HepG2 (cell line): ENCODE measurements at regions not wholly inside any gene's neighbourhood (a gene's known extent, or its start where the extent isn't known, plus 50 kb on each side); places are given as distances from the start of the nearest gene placed in this dataset.

Experiments used
- ATAC-seq: fragments of 200-7000 bp; cut with Tn5 transposase; 3 replicates; pipeline ENCODE4 v1.9.1; 2020; ENCODE audit warnings: mild to moderate bottlenecking, moderate library complexity
- BruUV-seq: library from RNA; stranded (reverse); fragments of 400-500 nt; replicated peaks from 2 replicates; lab custom pipeline; 2021; lab: Mats Ljungman, UMichigan
- CTCF ChIA-PET: fragments of 300-600 bp; formaldehyde crosslinking; extraction: SDS; loops from one replicate; lab custom pipeline; 2021; ENCODE audit warnings: low total read pairs, inconsistent platforms, low intra/inter-chr PET ratio; lab: Yijun Ruan, JAX
- POLR2A ChIA-PET: fragments of 350-600 bp; sonication (Branson Sonifier 250); formaldehyde crosslinking; loops from one replicate; lab custom pipeline; 2020; ENCODE audit warnings: antibody characterized with exemption, inconsistent platforms; lab: Yijun Ruan, JAX
- DNase-seq: peaks from one replicate; pipeline ENCODE4 v3.0.0-alpha.2; 2015; ENCODE audit warnings: low spot score
- FAIRE-seq: peaks from 3 replicates; lab custom pipeline; 2011; peaks lifted over from hg19 to GRCh38; lab: Jason Lieb, UNC
- H2AFZ ChIP-seq: one replicate; pipeline ENCODE4 v1.6.1; 2011; ENCODE audit warnings: low read length, inconsistent platforms
- H3K27ac ChIP-seq: fragments of 300-600 bp; 3 replicates; pipeline ENCODE4 v1.8.0; 2011; ENCODE audit warnings: mixed run types, mild to moderate bottlenecking, mixed read lengths, low read length, inconsistent platforms; ENCODE audit not compliant: insufficient read depth; ENCODE audit errors: extremely low read length
- H3K27me3 ChIP-seq, 2 experiments: fragments of 200-600 bp in 1 of 2; 2 replicates in 1 of 2; 3 replicates in 1 of 2; pipeline versions ENCODE4 v1.6.0 to v1.8.0; 2011; ENCODE audit warnings: low read length in 2 of 2, mild to moderate bottlenecking in 2 of 2, moderate library complexity in 2 of 2, inconsistent platforms in 1 of 2; ENCODE audit not compliant: insufficient read depth in 2 of 2, control insufficient read depth in 1 of 2
- H3K36me3 ChIP-seq, 2 experiments: fragments of 200-600 bp in 1 of 2; replicated peaks in 1 of 2; 2 replicates in 1 of 2; 3 replicates in 1 of 2; pipeline versions ENCODE4 v1.5.1 to v1.8.0; 2011; ENCODE audit warnings: low read length in 2 of 2, inconsistent platforms in 1 of 2; ENCODE audit not compliant: insufficient read depth in 2 of 2, control insufficient read depth in 1 of 2
- H3K4me1 ChIP-seq: 2 replicates; pipeline ENCODE4 v1.5.1; 2012; ENCODE audit warnings: low read length, inconsistent platforms; ENCODE audit not compliant: insufficient read depth
- H3K4me2 ChIP-seq: 2 replicates; pipeline ENCODE4 v1.6.0; 2011; ENCODE audit warnings: low read depth, low read length, inconsistent platforms
- H3K4me3 ChIP-seq, 3 experiments: fragments of 200-600 bp in 1 of 3; sonication (generic), shearing (Covaris generic) in 1 of 3; replicated peaks in 1 of 3; 2 replicates each; pipeline ENCODE4 v1.5.1; 2011 to 2016; ENCODE audit warnings: low read length in 3 of 3, inconsistent platforms in 2 of 3, low read depth in 2 of 3, mild to moderate bottlenecking in 2 of 3, control low read depth in 1 of 3, mixed read lengths in 1 of 3; ENCODE audit not compliant: insufficient read depth in 1 of 3
- H3K79me2 ChIP-seq: one replicate; pipeline ENCODE4 v1.6.1; 2011; ENCODE audit warnings: low read length, inconsistent platforms; ENCODE audit not compliant: insufficient read depth
- H3K9ac ChIP-seq: 2 replicates; pipeline ENCODE4 v1.6.0; 2011; ENCODE audit warnings: mild to moderate bottlenecking, low read depth, low read length, inconsistent platforms; ENCODE audit not compliant: insufficient read depth
- H3K9me3 ChIP-seq: 2 replicates; pipeline ENCODE4 v1.5.1; 2012; ENCODE audit warnings: mild to moderate bottlenecking, low read length
- H4K20me1 ChIP-seq: 2 replicates; pipeline ENCODE4 v1.6.0; 2011; ENCODE audit warnings: inconsistent platforms, mild to moderate bottlenecking, low read length, moderate library complexity; ENCODE audit not compliant: insufficient read depth
- E2F2 ChIP-seq: sonication (generic); formaldehyde crosslinking; IDR thresholded peaks from 2 replicates; pipeline ENCODE4 v1.4.0; 2020; ENCODE audit warnings: missing genetic modification reagents, borderline replicate concordance
- HOXA3 ChIP-seq: sonication (generic); formaldehyde crosslinking; IDR thresholded peaks from 2 replicates; pipeline ENCODE4 v1.5.0; 2020; ENCODE audit warnings: missing genetic modification reagents
- JUN ChIP-seq: sonication (generic); formaldehyde crosslinking; IDR thresholded peaks from 2 replicates; pipeline ENCODE4 v1.4.0; 2020; ENCODE audit warnings: mild to moderate bottlenecking, missing genetic modification reagents
- JUNB ChIP-seq: sonication (generic); formaldehyde crosslinking; IDR thresholded peaks from 2 replicates; pipeline ENCODE4 v1.8.0; 2022; ENCODE audit warnings: missing genetic modification reagents, mild to moderate bottlenecking, borderline replicate concordance
- NFE2L2 ChIP-seq: fragments of 150-350 bp; IDR thresholded peaks from 2 replicates; pipeline ENCODE4 v1.6.1; 2014; ENCODE audit warnings: low read length
- SMC3 ChIP-seq: IDR thresholded peaks from 2 replicates; pipeline ENCODE4 v1.6.1; 2011; ENCODE audit warnings: low read length, improper control_type of control experiment
- ZSCAN20 ChIP-seq: sonication (generic); formaldehyde crosslinking; IDR thresholded peaks from 2 replicates; pipeline ENCODE4 v1.4.0; 2020; ENCODE audit warnings: missing genetic modification reagents, mild to moderate bottlenecking, borderline replicate concordance
- ZSCAN30 ChIP-seq: sonication (generic); formaldehyde crosslinking; IDR thresholded peaks from 2 replicates; pipeline ENCODE4 v1.5.0; 2020; ENCODE audit warnings: mild to moderate bottlenecking, missing genetic modification reagents
- in situ Hi-C: cut with HindIII; loops from 2 replicates; pipeline ENCODE4 v1.10.0; 2017; ENCODE audit warnings: low pct_unique_long_range_greater_than_20kb; ENCODE audit not compliant: extremely low pct_ligation_motif_present
- intact Hi-C: fragments of 100-400 bp; cut with micrococcal nuclease; formaldehyde crosslinking; loops from one replicate; pipeline ENCODE4 v1.10.0; 2022; ENCODE audit not compliant: unreplicated experiment
- TF ChIP-seq, protein P1 (sequence below): sonication (generic); formaldehyde crosslinking; IDR thresholded peaks from 2 replicates; pipeline ENCODE4 v1.4.0; 2020; ENCODE audit warnings: mild to moderate bottlenecking, low read depth, missing genetic modification reagents
- TF ChIP-seq, protein P2 (sequence below): sonication (generic); formaldehyde crosslinking; IDR thresholded peaks from 2 replicates; pipeline ENCODE4 v1.4.0; 2020; ENCODE audit warnings: missing genetic modification reagents

DNA sequence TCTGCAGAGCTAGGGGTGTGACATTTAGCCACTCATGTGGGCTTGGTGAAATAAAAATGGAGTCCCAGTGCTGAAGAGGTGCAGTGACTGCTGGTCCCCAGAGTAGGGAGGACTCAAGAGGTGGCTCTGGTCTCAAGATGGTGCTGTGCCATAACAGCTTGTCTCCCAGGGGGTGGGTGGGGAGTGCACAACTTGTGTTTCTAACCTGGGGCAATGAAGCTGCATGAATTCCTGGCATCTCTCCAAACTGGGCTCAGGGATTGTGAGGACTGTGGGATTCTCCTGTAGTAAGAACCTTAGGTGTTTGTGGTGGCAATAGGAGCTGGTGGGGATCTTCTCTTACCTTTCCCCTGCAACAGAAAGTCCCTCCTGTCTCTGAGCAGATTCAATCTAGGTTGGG, 278.9 kb upstream of the SFRP2 start:
- ChIA-PET POLR2A (no interaction called here), CTCF (no interaction called here)
- Histone ChIP-seq H3K79me2 (no peaks in the 10 kb centered on the region), H3K27me3 (no peaks in the 10 kb centered on the region), H3K27ac (no peak overlapping the region), H3K9me3 (peaks cover 15% of the 10 kb centered on the region; the same call in 1 of the 2 replicates), H3K9ac (no peak overlapping the region), H3K4me2 (no peak overlapping the region), H3K4me3 (no peak overlapping the region), H3K36me3 (no peaks in the 10 kb centered on the region), H2AFZ (no peak overlapping the region), H3K4me1 (no peaks in the 10 kb centered on the region), H4K20me1 (no peaks in the 10 kb centered on the region)
- no TSS peak for BruUV-seq
- TF ChIP-seq SMC3 (no peak), ZSCAN20 (CRISPR knock-in tag) (no peak), NFE2L2 (no peak), E2F2 (no peak), HOXA3 (CRISPR knock-in tag) (no peak), JUN (CRISPR knock-in tag) (no peak), ZSCAN30 (CRISPR knock-in tag) (no peak), JUNB (CRISPR knock-in tag) (no peak)
- TF ChIP-seq, protein P1, sequence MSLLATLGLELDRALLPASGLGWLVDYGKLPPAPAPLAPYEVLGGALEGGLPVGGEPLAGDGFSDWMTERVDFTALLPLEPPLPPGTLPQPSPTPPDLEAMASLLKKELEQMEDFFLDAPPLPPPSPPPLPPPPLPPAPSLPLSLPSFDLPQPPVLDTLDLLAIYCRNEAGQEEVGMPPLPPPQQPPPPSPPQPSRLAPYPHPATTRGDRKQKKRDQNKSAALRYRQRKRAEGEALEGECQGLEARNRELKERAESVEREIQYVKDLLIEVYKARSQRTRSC (CRISPR knock-in tag), result no peak
- TF ChIP-seq, protein P2, sequence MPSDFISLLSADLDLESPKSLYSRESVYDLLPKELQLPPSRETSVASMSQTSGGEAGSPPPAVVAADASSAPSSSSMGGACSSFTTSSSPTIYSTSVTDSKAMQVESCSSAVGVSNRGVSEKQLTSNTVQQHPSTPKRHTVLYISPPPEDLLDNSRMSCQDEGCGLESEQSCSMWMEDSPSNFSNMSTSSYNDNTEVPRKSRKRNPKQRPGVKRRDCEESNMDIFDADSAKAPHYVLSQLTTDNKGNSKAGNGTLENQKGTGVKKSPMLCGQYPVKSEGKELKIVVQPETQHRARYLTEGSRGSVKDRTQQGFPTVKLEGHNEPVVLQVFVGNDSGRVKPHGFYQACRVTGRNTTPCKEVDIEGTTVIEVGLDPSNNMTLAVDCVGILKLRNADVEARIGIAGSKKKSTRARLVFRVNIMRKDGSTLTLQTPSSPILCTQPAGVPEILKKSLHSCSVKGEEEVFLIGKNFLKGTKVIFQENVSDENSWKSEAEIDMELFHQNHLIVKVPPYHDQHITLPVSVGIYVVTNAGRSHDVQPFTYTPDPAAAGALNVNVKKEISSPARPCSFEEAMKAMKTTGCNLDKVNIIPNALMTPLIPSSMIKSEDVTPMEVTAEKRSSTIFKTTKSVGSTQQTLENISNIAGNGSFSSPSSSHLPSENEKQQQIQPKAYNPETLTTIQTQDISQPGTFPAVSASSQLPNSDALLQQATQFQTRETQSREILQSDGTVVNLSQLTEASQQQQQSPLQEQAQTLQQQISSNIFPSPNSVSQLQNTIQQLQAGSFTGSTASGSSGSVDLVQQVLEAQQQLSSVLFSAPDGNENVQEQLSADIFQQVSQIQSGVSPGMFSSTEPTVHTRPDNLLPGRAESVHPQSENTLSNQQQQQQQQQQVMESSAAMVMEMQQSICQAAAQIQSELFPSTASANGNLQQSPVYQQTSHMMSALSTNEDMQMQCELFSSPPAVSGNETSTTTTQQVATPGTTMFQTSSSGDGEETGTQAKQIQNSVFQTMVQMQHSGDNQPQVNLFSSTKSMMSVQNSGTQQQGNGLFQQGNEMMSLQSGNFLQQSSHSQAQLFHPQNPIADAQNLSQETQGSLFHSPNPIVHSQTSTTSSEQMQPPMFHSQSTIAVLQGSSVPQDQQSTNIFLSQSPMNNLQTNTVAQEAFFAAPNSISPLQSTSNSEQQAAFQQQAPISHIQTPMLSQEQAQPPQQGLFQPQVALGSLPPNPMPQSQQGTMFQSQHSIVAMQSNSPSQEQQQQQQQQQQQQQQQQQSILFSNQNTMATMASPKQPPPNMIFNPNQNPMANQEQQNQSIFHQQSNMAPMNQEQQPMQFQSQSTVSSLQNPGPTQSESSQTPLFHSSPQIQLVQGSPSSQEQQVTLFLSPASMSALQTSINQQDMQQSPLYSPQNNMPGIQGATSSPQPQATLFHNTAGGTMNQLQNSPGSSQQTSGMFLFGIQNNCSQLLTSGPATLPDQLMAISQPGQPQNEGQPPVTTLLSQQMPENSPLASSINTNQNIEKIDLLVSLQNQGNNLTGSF (CRISPR knock-in tag), result no peak
- in situ Hi-C loops, result no loop called here
- no peak for ATAC-seq
- intact Hi-C loops, result no loop called here
- DNase-seq, result no peak
- FAIRE-seq, result no peak
